OCI-LY7 (cell line): ENCODE measurements at regions not wholly inside any gene's neighbourhood (a gene's known extent, or its start where the extent isn't known, plus 50 kb on each side); places are given as distances from the start of the nearest gene placed in this dataset.

Experiments
- BruUV-seq: library from RNA; stranded (reverse); fragments of 400-500 nt; replicated peaks from 2 replicates; lab custom pipeline; 2021; lab: Mats Ljungman, UMichigan
- CTCF ChIA-PET: fragments of 300-600 bp; sonication (Branson Sonifier 250); formaldehyde crosslinking; loops from one replicate; lab custom pipeline; 2022; ENCODE audit warnings: antibody characterized with exemption; ENCODE audit not compliant: unreplicated experiment; lab: Charles Lee
- POLR2A ChIA-PET: fragments of 300-600 bp; sonication (Branson Sonifier 250); formaldehyde crosslinking; loops from one replicate; lab custom pipeline; 2022; ENCODE audit warnings: antibody characterized with exemption; lab: Charles Lee
- DNase-seq: peaks from one replicate; pipeline ENCODE4 v3.0.0-alpha.2; 2015; ENCODE audit warnings: low spot score
- H2AFZ ChIP-seq: fragments of 200-600 bp; sonication (generic), shearing (Covaris generic); 2 replicates; pipeline ENCODE4 v1.6.1; 2014; ENCODE audit warnings: mild to moderate bottlenecking, antibody characterized with exemption, low read length, moderate library complexity
- H3K27ac ChIP-seq: fragments of 200-600 bp; sonication (generic); 2 replicates; pipeline ENCODE4 v1.5.1; 2014; ENCODE audit warnings: mixed run types, low read depth, mild to moderate bottlenecking, moderate library complexity, low read length, inconsistent platforms; ENCODE audit not compliant: poor library complexity, severe bottlenecking
- H3K36me3 ChIP-seq: fragments of 200-600 bp; sonication (generic); 2 replicates; pipeline ENCODE4 v1.6.1; 2014; ENCODE audit warnings: mild to moderate bottlenecking, antibody characterized with exemption, low read length, moderate library complexity, mixed read lengths; ENCODE audit not compliant: insufficient read depth
- H3K4me1 ChIP-seq: fragments of 200-600 bp; sonication (generic); 2 replicates; pipeline ENCODE4 v1.5.1; 2014; ENCODE audit warnings: mild to moderate bottlenecking, low read length; ENCODE audit not compliant: insufficient read depth, poor library complexity, severe bottlenecking
- H3K4me2 ChIP-seq: fragments of 200-600 bp; sonication (generic); 2 replicates; pipeline ENCODE4 v1.6.1; 2014; ENCODE audit warnings: mild to moderate bottlenecking, low read length
- H3K4me3 ChIP-seq: fragments of 200-600 bp; sonication (generic); 2 replicates; pipeline ENCODE4 v1.5.1; 2014; ENCODE audit warnings: mild to moderate bottlenecking, low read depth, low read length; ENCODE audit not compliant: poor library complexity, severe bottlenecking
- H3K79me2 ChIP-seq: fragments of 200-600 bp; sonication (generic); 2 replicates; pipeline ENCODE4 v1.6.1; 2016; ENCODE audit warnings: low read depth, mild to moderate bottlenecking, low read length, moderate library complexity, mixed read lengths; ENCODE audit not compliant: insufficient read depth
- H3K9me2 ChIP-seq: fragments of 200-600 bp; sonication (generic); 2 replicates; pipeline ENCODE4 v1.6.1; 2016; ENCODE audit warnings: mild to moderate bottlenecking, low read length, mixed read lengths; ENCODE audit not compliant: insufficient read depth
- H3K9me3 ChIP-seq: fragments of 200-600 bp; sonication (generic); 2 replicates; pipeline ENCODE4 v1.6.1; 2014; ENCODE audit warnings: mild to moderate bottlenecking, mixed run types, low read length, mixed read lengths
- H4K20me1 ChIP-seq: fragments of 200-600 bp; sonication (generic); 2 replicates; pipeline ENCODE4 v1.6.1; 2014; ENCODE audit warnings: mild to moderate bottlenecking, antibody characterized with exemption, low read length, moderate library complexity, mixed read lengths; ENCODE audit not compliant: insufficient read depth
- CTCF ChIP-seq: fragments of 200-600 bp; sonication (generic); conservative IDR thresholded peaks from 2 replicates; pipeline ENCODE4 v1.5.1; 2014; ENCODE audit warnings: mild to moderate bottlenecking, antibody characterized with exemption, low read length, moderate library complexity, mixed read lengths
- EZH2phosphoT487 ChIP-seq: fragments of 200-600 bp; sonication (generic); IDR thresholded peaks from 2 replicates; pipeline ENCODE4 v1.6.1; 2018; ENCODE audit warnings: low read depth, borderline replicate concordance, mild to moderate bottlenecking, mixed run types, antibody characterized with exemption, low read length, moderate library complexity, mixed read lengths
- intact Hi-C: fragments of 100-400 bp; cut with micrococcal nuclease; formaldehyde crosslinking; loops from one replicate; pipeline ENCODE4 v1.10.0; 2022; ENCODE audit not compliant: unreplicated experiment

GRCh38 chr2:67658820-67659219 lies 261.7 kb downstream of the ETAA1 start:
- Histone ChIP-seq H3K4me2 (no peak overlapping the region), H2AFZ (no peak overlapping the region), H3K4me1 (no peaks in the 10 kb centered on the region), H3K79me2 (no peaks in the 10 kb centered on the region), H3K9me2 (no peaks in the 10 kb centered on the region), H4K20me1 (no peaks in the 10 kb centered on the region), H3K9me3 (no peaks in the 10 kb centered on the region), H3K4me3 (no peak overlapping the region), H3K36me3 (no peaks in the 10 kb centered on the region), H3K27ac (no peak overlapping the region)
- intact Hi-C loops = no loop called here
- no TSS peak for BruUV-seq
- TF ChIP-seq CTCF (no peak), EZH2phosphoT487 (no peak)
- POLR2A ChIA-PET = no interaction called here
- no peak for DNase-seq
- CTCF ChIA-PET = no interaction called here

- H3K4me1 ChIP-seq = no peaks in the 10 kb centered on the region
- H2AFZ ChIP-seq = no peak overlapping the region
- no peaks in the 10 kb centered on the region for H3K9me2 ChIP-seq
- ChIA-PET POLR2A (no interaction called here), CTCF (no interaction called here)
- BruUV-seq = no TSS peak
- no peaks in the 10 kb centered on the region for H3K79me2 ChIP-seq
- H3K36me3 ChIP-seq = no peaks in the 10 kb centered on the region
- H3K4me2 ChIP-seq = no peak overlapping the region
- no peak overlapping the region for H3K27ac ChIP-seq
- no peaks in the 10 kb centered on the region for H3K9me3 ChIP-seq
- no peaks in the 10 kb centered on the region for H4K20me1 ChIP-seq
- no peak overlapping the region for H3K4me3 ChIP-seq
- no peak for DNase-seq
- TF ChIP-seq EZH2phosphoT487 = no peak
- TF ChIP-seq CTCF = no peak
- intact Hi-C loops = no loop called here
Observed at GRCh38 chr2:67660015-67660602, 263.0 kb downstream of the ETAA1 start.

- POLR2A ChIA-PET = interaction anchor here (0.6 kb wide), 1 partner anchor 24 kb away, joined by 4 read pairs; no protein-coding TSS in a partner anchor
Observed at GRCh38 chr2:67660871-67661270, 263.7 kb downstream of the ETAA1 start.

More at GRCh38 chr2:67660871-67661270, 263.7 kb downstream of the ETAA1 start:
- intact Hi-C loops = no loop called here
- H3K9me3 ChIP-seq = no peaks in the 10 kb centered on the region
- no peaks in the 10 kb centered on the region for H4K20me1 ChIP-seq
- H3K4me1 ChIP-seq = no peaks in the 10 kb centered on the region
- DNase-seq = no peak
- CTCF ChIA-PET = no interaction called here
- BruUV-seq = no TSS peak
- H3K4me2 ChIP-seq = no peak overlapping the region
- no peak overlapping the region for H2AFZ ChIP-seq
- no peak overlapping the region for H3K4me3 ChIP-seq
- no peaks in the 10 kb centered on the region for H3K36me3 ChIP-seq
- no peaks in the 10 kb centered on the region for H3K79me2 ChIP-seq
- no peaks in the 10 kb centered on the region for H3K9me2 ChIP-seq
- H3K27ac ChIP-seq = no peak overlapping the region
- TF ChIP-seq EZH2phosphoT487 = no peak
- TF ChIP-seq CTCF = no peak
